ENCODE measurements at regions not wholly inside any gene's neighbourhood (a gene's known extent, or its start where the extent isn't known, plus 50 kb on each side); places are given as distances from the start of the nearest gene placed in this dataset.

DNA sequence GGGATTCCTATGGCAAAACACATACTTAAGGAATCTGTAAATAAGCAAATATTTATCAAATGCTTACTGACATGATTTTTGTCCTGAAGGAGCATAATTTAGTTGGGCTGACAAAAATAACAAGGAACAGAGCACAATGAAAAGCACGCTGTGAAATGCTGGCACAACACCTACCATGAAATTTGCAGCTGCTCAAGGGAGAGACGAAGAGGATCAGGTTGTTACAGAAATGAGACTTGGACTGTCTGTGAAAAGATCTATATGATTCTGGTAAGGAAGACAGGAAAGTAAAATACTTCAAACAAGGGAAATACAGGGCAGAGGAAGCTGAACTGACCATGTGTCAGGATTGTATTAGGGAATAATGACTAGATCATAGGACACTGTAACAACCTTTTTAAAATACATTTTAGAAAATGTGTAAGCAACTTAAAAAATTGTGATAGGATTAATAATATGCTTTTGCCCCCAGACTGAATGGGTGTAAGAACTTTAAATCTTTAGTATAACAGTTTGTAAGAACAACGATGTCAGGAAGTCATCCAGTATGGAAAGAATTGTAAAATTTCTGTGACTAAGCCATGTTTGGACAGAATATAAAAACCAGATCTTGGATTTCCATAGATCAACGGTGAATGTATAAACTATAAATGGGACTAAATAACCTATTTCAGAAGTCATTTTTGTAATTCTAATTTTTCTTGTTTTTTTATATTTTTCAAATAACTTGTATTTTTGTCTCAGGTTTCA lies 1556.0 kb downstream of the EFNB2 start:
- no peaks in the 10 kb centered on the region for H4K20me1 ChIP-seq (ENCODE audit: insufficient read depth)
- TF ChIP-seq, protein P1, sequence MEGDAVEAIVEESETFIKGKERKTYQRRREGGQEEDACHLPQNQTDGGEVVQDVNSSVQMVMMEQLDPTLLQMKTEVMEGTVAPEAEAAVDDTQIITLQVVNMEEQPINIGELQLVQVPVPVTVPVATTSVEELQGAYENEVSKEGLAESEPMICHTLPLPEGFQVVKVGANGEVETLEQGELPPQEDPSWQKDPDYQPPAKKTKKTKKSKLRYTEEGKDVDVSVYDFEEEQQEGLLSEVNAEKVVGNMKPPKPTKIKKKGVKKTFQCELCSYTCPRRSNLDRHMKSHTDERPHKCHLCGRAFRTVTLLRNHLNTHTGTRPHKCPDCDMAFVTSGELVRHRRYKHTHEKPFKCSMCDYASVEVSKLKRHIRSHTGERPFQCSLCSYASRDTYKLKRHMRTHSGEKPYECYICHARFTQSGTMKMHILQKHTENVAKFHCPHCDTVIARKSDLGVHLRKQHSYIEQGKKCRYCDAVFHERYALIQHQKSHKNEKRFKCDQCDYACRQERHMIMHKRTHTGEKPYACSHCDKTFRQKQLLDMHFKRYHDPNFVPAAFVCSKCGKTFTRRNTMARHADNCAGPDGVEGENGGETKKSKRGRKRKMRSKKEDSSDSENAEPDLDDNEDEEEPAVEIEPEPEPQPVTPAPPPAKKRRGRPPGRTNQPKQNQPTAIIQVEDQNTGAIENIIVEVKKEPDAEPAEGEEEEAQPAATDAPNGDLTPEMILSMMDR (conservative IDR thresholded peaks at IDR 0.05; ENCODE audit: low read depth, low read length): no peak
- no peak overlapping the region for H3K9ac ChIP-seq
- H3K4me3 ChIP-seq (IDR thresholded peaks at IDR 0.05; ENCODE audit: insufficient read depth, low read depth, low read length): no peak overlapping the region
- H3K79me2 ChIP-seq (ENCODE audit: insufficient read depth, low read depth): no peaks in the 10 kb centered on the region
- no peak overlapping the region for H3K4me2 ChIP-seq
- H3K36me3 ChIP-seq (ENCODE audit: insufficient read depth): no peaks in the 10 kb centered on the region
- H3K4me1 ChIP-seq (ENCODE audit: low read depth, poor library complexity, severe bottlenecking): peaks cover 15% of the 10 kb centered on the region
- H2AFZ ChIP-seq (ENCODE audit: low read depth): no peak overlapping the region
- H3K27me3 ChIP-seq (ENCODE audit: insufficient read depth, low read depth): no peaks in the 10 kb centered on the region
- no peak overlapping the region for H3K27ac ChIP-seq

DNA sequence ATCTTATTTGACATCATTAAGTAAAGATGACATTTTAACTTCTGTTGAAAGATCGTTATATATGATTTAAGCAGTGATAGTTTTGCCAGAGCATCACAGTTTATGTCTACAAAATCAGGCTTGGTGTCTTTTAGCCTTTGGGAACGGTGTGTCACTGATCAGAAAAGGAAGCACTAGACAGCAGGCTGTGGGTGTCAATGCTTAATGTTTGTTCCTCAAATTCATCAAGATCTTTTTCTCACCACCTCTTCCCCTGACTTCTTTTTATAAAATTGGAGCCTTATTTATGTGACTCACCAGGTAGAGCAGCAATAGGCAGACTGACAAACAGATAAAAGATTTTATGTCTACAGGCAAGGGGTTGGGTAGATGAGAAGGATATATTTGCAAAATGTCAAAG lies 1558.5 kb downstream of the EFNB2 start:
- no peak overlapping the region for H3K4me2 ChIP-seq
- no peaks in the 10 kb centered on the region for H4K20me1 ChIP-seq (ENCODE audit: insufficient read depth)
- TF ChIP-seq, protein P1 (conservative IDR thresholded peaks at IDR 0.05; ENCODE audit: low read depth, low read length): no peak
- no peak overlapping the region for H3K4me3 ChIP-seq (IDR thresholded peaks at IDR 0.05; ENCODE audit: insufficient read depth, low read depth, low read length)
- no peaks in the 10 kb centered on the region for H3K79me2 ChIP-seq (ENCODE audit: insufficient read depth, low read depth)
- no peak overlapping the region for H3K27ac ChIP-seq
- H3K4me1 ChIP-seq (ENCODE audit: low read depth, poor library complexity, severe bottlenecking): no peaks in the 10 kb centered on the region
- no peaks in the 10 kb centered on the region for H3K27me3 ChIP-seq (ENCODE audit: insufficient read depth, low read depth)
- no peak overlapping the region for H2AFZ ChIP-seq (ENCODE audit: low read depth)
- no peak overlapping the region for H3K9ac ChIP-seq
- H3K36me3 ChIP-seq (ENCODE audit: insufficient read depth): no peaks in the 10 kb centered on the region

DNA sequence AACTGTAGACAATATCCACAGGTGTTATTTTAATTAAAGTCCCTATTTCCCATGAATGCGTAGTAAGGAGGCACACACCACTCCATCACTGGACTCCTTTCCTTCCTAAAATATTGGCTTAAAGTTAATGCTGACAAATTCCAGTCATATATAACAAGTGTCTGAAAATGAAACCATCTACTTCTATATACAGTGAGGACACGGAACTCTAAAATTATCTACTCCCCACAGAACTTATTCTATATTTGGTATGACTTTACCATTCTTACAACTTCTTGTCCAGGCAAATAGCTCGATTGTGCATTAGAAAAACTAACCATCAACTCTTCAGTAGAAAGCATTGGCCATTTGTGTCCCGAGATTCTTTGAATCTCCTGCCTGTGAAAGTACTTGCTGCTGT lies 1560.2 kb downstream of the EFNB2 start:
- TF ChIP-seq, protein P1 (conservative IDR thresholded peaks at IDR 0.05; ENCODE audit: low read depth, low read length): no peak
- H3K27ac ChIP-seq: no peak overlapping the region
- H3K79me2 ChIP-seq (ENCODE audit: insufficient read depth, low read depth): no peaks in the 10 kb centered on the region
- no peaks in the 10 kb centered on the region for H3K27me3 ChIP-seq (ENCODE audit: insufficient read depth, low read depth)
- no peak overlapping the region for H3K4me2 ChIP-seq
- no peak overlapping the region for H2AFZ ChIP-seq (ENCODE audit: low read depth)
- H3K4me3 ChIP-seq (IDR thresholded peaks at IDR 0.05; ENCODE audit: insufficient read depth, low read depth, low read length): no peak overlapping the region
- H3K4me1 ChIP-seq (ENCODE audit: low read depth, poor library complexity, severe bottlenecking): no peaks in the 10 kb centered on the region
- H3K36me3 ChIP-seq (ENCODE audit: insufficient read depth): no peaks in the 10 kb centered on the region
- H3K9ac ChIP-seq: no peak overlapping the region
- H4K20me1 ChIP-seq (ENCODE audit: insufficient read depth): no peaks in the 10 kb centered on the region

DNA sequence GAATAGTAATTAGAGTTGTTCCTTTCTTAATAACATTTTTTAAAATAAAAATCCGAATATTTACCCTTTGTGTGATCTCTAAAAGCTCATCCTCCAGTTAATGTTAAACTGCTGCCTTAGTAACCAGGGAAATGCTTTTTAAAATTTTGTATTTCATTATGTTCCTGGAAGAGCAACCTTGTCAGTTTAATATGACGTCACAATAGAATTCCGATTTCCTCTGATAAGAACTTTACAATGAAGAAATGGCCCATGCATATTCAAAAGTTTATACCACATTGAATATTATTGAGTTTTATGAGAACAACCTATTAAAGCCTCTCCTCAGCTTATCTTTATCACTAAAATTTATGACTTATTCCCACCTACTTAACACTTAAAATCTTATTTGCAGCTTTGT lies 1566.6 kb downstream of the EFNB2 start:
- TF ChIP-seq, protein P1 (conservative IDR thresholded peaks at IDR 0.05; ENCODE audit: low read depth, low read length): no peak
- Histone ChIP-seq H3K27ac (no peak overlapping the region), H3K4me2 (no peak overlapping the region), H3K36me3 (ENCODE audit: insufficient read depth) (no peaks in the 10 kb centered on the region), H2AFZ (ENCODE audit: low read depth) (no peak overlapping the region), H3K79me2 (ENCODE audit: insufficient read depth, low read depth) (no peaks in the 10 kb centered on the region), H3K4me1 (ENCODE audit: low read depth, poor library complexity, severe bottlenecking) (no peaks in the 10 kb centered on the region), H4K20me1 (ENCODE audit: insufficient read depth) (no peaks in the 10 kb centered on the region), H3K4me3 (IDR thresholded peaks at IDR 0.05; ENCODE audit: insufficient read depth, low read depth, low read length) (no peak overlapping the region), H3K27me3 (ENCODE audit: insufficient read depth, low read depth) (no peaks in the 10 kb centered on the region), H3K9ac (no peak overlapping the region)

All from KMS-11 (cell line).